Mucosa of stomach (tissue), 1 donor: ENCODE measurements at regions not wholly inside any gene's neighbourhood (a gene's known extent, or its start where the extent isn't known, plus 50 kb on each side); places are given as distances from the start of the nearest gene placed in this dataset.

Experiments used
- H3K27me3 ChIP-seq: one replicate; pipeline ENCODE4 v1.7.0; 2013; ENCODE audit warnings: mild to moderate bottlenecking, low read length; ENCODE audit not compliant: control insufficient read depth, insufficient read depth
- H3K36me3 ChIP-seq: one replicate; pipeline ENCODE4 v1.7.0; 2013; ENCODE audit warnings: low read length; ENCODE audit not compliant: control insufficient read depth, insufficient read depth
- H3K4me1 ChIP-seq: one replicate; pipeline ENCODE4 v1.7.0; 2013; ENCODE audit warnings: mild to moderate bottlenecking, low read length; ENCODE audit not compliant: control insufficient read depth, insufficient read depth
- H3K4me3 ChIP-seq: one replicate; pipeline ENCODE4 v1.7.0; 2013; ENCODE audit warnings: low read length
- H3K9ac ChIP-seq: one replicate; pipeline ENCODE4 v1.7.0; 2013; ENCODE audit warnings: mild to moderate bottlenecking, low read length, moderate library complexity
- H3K9me3 ChIP-seq: one replicate; pipeline ENCODE4 v1.7.0; 2013; ENCODE audit warnings: mild to moderate bottlenecking, low read length, moderate library complexity; ENCODE audit not compliant: control insufficient read depth
- donor health status: Pancreatic carcinoma.

DNA sequence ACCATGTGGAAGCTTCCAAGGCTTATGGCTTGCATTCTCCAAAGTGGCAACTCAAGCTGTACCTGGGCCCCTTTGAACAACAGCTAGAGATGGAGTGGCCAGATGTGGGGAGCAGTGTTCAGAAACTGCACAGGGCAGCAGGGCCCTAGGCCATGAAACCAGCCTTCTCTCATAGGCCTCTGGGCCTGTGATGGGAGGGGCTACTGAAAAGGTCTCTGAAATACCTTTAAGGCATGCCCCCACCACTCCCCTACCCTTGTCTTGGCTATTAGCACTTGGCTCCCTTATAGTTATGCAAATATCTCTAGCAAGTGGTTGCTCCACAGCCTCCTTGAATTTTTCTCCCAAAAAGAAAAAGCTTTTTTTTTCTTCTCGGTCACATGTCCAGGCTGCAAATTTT, 1014.6 kb downstream of the DTWD2 start:
- Histone ChIP-seq H3K4me1 (no peaks in the 10 kb centered on the region), H3K9ac (no peak overlapping the region), H3K4me3 (no peak overlapping the region), H3K9me3 (no peaks in the 10 kb centered on the region), H3K36me3 (no peaks in the 10 kb centered on the region), H3K27me3 (no peaks in the 10 kb centered on the region)

DNA sequence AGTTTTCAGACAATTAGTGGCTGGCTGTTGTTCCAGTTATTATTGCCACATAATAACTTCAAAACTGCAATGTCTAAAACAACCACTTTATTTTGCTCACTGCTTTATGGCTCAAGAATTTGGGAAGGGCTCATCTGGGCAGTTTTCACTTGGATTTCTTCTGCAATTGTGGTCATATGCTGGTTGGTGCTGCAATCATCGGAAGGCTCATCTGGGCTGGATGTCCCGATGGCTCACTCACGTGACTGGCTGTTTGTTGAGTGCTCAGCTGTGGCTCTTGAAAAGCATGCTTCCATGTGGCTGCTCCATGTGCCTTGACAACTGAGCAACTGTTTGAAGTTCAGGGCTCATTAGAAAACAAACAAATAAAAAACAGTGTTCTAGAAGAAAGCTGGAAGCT, 1032.5 kb downstream of the DTWD2 start:
- Histone ChIP-seq H3K9ac (no peak overlapping the region), H3K9me3 (no peaks in the 10 kb centered on the region), H3K4me3 (no peak overlapping the region), H3K36me3 (no peaks in the 10 kb centered on the region), H3K27me3 (no peaks in the 10 kb centered on the region), H3K4me1 (no peaks in the 10 kb centered on the region)

DNA sequence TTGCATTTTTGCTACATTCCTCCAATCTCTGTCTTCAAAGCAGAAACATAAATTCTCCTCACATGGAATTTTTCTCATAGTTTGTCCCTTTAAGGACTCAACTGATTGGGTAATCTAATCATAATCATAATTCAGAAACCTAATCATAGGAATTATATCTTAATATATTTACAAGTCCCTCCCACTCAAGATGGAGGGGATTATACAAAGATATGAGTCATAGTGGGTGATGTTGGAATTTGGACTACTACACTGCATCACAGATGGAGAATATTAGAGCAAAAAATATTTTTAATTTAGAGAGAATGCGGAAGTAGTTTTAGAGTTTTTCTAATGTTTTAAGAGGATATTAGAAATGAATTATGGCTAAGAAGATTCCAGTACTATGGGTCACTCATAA, 1034.0 kb downstream of the DTWD2 start:
- no peaks in the 10 kb centered on the region for H3K9me3 ChIP-seq
- no peaks in the 10 kb centered on the region for H3K36me3 ChIP-seq
- no peaks in the 10 kb centered on the region for H3K27me3 ChIP-seq
- no peak overlapping the region for H3K9ac ChIP-seq
- no peaks in the 10 kb centered on the region for H3K4me1 ChIP-seq
- H3K4me3 ChIP-seq = no peak overlapping the region

DNA sequence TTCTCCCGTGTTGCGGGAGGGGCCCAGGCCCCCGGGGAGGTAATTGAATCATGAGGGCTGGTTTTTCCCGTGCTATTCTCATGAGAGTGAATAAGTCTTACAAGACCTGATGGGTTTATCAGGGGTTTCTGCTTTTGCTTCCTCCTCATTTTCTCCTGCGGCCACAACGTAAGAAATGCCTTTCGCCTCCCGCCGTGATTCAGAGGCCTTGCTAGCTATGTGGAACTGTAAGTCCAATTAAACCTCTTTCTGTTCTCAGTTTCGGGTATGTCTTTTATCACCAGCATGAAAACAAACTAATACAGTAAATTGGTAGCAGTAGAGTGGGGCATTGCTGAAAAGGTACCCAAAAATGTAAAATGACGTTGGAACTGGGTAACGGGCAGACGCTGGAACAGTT, 1035.1 kb downstream of the DTWD2 start:
- no peaks in the 10 kb centered on the region for H3K4me1 ChIP-seq
- no peak overlapping the region for H3K9ac ChIP-seq
- H3K27me3 ChIP-seq = no peaks in the 10 kb centered on the region
- no peaks in the 10 kb centered on the region for H3K36me3 ChIP-seq
- no peaks in the 10 kb centered on the region for H3K9me3 ChIP-seq
- no peak overlapping the region for H3K4me3 ChIP-seq

DNA sequence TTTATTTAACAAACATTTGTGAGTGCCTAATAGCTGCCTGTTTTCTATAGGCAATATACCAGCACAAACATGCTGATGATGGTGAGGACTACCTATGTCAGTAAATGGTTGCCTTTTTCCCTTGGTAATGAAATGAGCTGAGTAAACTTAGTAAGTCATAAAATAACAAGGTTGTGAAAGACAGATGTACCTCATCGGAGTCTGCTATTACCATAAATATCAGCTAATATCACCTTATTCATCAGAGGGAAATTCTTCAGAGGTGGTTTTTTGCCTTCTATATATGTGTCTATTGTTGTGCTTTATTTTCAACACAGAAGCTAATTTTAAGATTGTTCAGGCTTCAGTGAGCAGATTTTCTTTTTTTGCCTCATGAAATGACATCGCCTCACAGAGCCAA, 1040.5 kb downstream of the DTWD2 start:
- Histone ChIP-seq H3K9ac (no peak overlapping the region), H3K27me3 (no peaks in the 10 kb centered on the region), H3K4me3 (no peak overlapping the region), H3K4me1 (no peaks in the 10 kb centered on the region), H3K36me3 (no peaks in the 10 kb centered on the region), H3K9me3 (no peaks in the 10 kb centered on the region)

DNA sequence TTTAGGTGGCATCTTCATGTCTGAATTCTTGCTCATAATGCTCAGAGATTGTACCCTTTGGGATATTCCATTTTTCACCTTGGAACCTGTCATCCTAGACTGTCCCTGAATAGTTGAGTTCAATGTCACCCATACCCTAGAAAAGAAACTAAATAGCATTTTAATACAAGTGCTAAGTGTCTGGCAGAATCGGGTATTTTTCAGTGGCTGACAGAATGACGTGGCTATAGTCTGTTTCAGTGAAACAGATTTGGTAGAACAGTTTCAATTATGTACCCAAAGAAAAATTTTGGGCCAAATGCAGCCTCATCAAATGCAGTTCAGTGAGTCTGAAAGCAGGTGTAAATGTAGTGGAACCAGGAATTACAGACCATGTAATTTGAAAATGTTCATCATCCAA, 1041.2 kb downstream of the DTWD2 start:
- H3K9ac ChIP-seq = no peak overlapping the region
- H3K4me3 ChIP-seq = no peak overlapping the region
- no peaks in the 10 kb centered on the region for H3K9me3 ChIP-seq
- no peaks in the 10 kb centered on the region for H3K36me3 ChIP-seq
- no peaks in the 10 kb centered on the region for H3K27me3 ChIP-seq
- no peaks in the 10 kb centered on the region for H3K4me1 ChIP-seq

DNA sequence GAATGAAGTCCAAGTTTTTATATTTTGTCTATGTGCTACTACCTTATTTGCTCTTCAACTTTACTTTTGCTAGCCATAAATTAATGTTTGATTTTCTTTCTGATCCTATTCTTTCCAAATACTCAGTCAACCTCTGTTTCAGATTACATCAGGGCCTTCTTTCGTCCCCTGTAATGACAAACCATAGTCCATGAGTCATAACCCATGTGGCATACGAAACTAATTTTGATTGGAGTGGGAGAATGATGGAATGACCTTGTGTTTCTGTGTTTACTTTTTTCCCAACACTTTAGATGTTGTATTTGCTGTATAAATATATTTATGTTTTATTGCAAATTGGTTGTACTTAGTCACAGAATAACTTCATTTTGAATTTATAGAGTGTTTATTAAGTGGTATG, 1043.1 kb downstream of the DTWD2 start:
- H3K4me3 ChIP-seq = no peak overlapping the region
- H3K27me3 ChIP-seq = no peaks in the 10 kb centered on the region
- H3K9ac ChIP-seq = no peak overlapping the region
- H3K4me1 ChIP-seq = no peaks in the 10 kb centered on the region
- no peaks in the 10 kb centered on the region for H3K9me3 ChIP-seq
- no peaks in the 10 kb centered on the region for H3K36me3 ChIP-seq

DNA sequence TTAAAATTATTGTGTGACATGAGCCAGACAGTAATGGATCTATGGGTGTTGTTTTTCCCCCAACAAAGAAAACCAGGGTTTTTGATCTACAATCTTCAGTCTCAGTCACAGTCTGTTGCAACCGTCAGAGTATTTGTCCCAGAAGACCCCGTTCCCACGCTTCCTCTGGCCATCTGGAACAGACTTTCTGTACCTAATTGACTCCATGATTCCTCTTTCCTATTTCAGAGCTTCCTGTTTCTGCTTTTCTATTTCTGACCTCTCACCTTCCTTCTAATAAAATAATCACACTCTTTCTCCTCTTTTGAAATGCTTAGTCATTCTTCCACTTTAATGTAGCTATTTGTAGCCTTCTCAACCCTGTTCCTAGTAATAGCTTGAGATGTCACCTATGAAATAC, 1044.8 kb downstream of the DTWD2 start:
- H3K4me3 ChIP-seq = no peak overlapping the region
- no peaks in the 10 kb centered on the region for H3K9me3 ChIP-seq
- no peaks in the 10 kb centered on the region for H3K36me3 ChIP-seq
- no peaks in the 10 kb centered on the region for H3K27me3 ChIP-seq
- no peak overlapping the region for H3K9ac ChIP-seq
- no peaks in the 10 kb centered on the region for H3K4me1 ChIP-seq

DNA sequence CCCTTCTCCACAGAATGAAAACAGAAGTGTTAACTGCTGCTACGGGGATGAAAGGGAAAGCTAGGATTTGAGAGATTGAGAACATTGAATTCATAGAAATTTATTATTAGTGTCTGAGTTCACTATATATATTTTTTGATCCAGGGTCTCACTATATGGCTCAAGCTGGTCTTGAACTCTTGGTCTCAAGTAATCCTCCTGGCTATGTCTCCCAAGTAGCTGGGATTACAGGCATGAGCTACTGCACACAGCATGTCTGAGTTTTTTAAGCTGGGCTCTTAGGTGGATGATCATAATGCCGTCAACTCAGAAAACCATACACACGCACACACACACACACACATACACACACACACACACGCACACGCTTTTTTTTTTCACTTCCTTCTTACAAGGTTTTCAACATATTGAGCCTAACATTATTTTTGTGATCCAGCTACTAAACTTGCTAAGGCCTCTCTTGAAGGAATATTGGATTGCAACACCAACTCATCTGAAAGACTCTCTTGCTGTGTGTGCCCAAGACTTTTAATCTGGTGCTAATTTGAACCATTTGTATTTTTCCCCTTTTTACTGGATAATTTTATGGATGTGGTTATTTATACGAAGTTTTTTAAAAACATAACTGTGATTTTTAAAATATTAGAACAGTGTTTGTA, 1045.4 kb downstream of the DTWD2 start:
- Histone ChIP-seq H3K36me3 (no peaks in the 10 kb centered on the region), H3K27me3 (no peaks in the 10 kb centered on the region), H3K9me3 (no peaks in the 10 kb centered on the region), H3K4me1 (no peaks in the 10 kb centered on the region), H3K4me3 (no peak overlapping the region), H3K9ac (no peak overlapping the region)

DNA sequence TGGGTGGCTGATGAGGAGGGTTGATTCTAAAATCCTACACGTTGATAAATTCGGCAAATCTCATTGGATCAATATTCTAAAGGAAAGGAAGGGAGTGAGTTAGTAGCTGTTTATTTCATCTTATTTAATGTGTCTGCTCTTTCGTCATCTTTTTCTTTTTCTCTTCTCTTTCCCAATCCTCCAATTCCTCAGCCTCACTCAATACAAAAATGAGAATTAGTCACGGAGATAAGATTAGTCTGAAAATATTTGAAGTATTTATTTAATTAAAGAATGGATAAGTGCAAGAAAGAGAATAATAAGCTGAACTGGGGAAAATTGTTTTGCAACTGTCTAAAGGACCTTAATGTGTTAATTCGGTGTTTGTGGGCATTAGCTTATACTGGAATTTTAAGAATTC, 1095.1 kb downstream of the DTWD2 start:
- Histone ChIP-seq H3K9me3 (no peaks in the 10 kb centered on the region), H3K9ac (no peak overlapping the region), H3K4me1 (no peaks in the 10 kb centered on the region), H3K4me3 (no peak overlapping the region), H3K36me3 (no peaks in the 10 kb centered on the region), H3K27me3 (no peaks in the 10 kb centered on the region)

DNA sequence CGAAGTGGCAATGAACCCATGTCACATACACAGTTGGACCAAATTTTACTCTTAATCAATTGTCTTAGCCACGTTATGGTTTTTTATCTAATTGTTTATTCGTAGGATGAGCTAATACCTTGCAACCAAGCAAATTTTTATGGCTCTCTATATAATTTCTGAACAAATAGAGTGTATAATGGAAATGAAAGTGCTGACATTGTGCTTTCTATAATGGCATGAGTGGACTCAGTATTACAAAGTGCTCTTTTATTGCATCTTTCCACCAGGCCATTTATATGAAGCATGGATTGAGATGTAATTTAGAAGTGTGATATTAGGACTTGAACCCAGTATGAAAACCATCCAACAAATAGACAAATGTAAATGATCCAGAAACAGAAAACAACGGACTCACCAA, 1096.0 kb downstream of the DTWD2 start:
- Histone ChIP-seq H3K9me3 (no peaks in the 10 kb centered on the region), H3K27me3 (no peaks in the 10 kb centered on the region), H3K4me1 (no peaks in the 10 kb centered on the region), H3K4me3 (no peak overlapping the region), H3K9ac (no peak overlapping the region), H3K36me3 (no peaks in the 10 kb centered on the region)

DNA sequence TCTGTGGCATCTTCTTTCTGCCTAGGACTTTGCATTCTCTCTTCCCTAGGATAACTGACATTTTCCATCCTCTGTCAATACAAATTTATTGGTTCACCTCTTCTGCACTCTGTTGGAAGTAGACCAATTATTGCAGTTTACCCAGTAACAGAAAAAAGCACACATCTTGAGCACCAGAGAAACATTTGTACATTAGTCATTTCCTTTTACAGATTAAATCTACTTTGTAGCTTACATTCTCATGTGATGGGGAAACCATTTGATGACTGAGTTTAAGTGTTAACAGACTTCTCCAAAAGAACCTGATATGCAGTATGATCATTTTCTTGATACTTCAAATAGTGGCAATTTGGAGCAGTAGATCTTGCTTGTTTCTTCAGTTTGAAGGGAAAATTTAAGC, 1098.8 kb downstream of the DTWD2 start:
- Histone ChIP-seq H3K9me3 (no peaks in the 10 kb centered on the region), H3K27me3 (no peaks in the 10 kb centered on the region), H3K4me1 (no peaks in the 10 kb centered on the region), H3K36me3 (no peaks in the 10 kb centered on the region), H3K4me3 (no peak overlapping the region), H3K9ac (no peak overlapping the region)

DNA sequence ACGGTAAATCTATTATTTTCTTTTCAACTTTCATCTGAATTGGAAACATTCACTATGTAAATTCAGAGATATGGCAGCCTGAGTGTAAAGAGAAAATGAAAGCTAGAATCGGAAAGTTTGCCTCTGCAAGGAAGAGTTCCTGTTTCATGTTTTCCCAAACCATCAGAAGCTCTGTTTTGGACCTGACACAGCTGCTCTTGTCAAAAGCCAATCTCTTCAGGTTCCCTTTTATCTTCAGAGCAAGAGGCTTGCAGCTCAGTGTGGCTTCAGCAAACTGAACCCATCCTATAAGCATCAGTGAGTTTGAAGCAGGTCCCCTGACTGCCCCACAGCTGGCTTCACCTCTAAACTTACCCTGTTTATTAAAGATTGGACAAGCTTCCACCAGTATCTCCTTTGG, 1099.7 kb downstream of the DTWD2 start:
- H3K36me3 ChIP-seq = no peaks in the 10 kb centered on the region
- no peak overlapping the region for H3K4me3 ChIP-seq
- no peaks in the 10 kb centered on the region for H3K9me3 ChIP-seq
- no peaks in the 10 kb centered on the region for H3K27me3 ChIP-seq
- no peak overlapping the region for H3K9ac ChIP-seq
- no peaks in the 10 kb centered on the region for H3K4me1 ChIP-seq
